WERI-Rb-1 (cell line): ENCODE measurements at regions not wholly inside any gene's neighbourhood (a gene's known extent, or its start where the extent isn't known, plus 50 kb on each side); places are given as distances from the start of the nearest gene placed in this dataset.

ENCODE experiments used
- DNase-seq: peaks from one replicate; pipeline ENCODE4 v3.0.0-alpha.2; 2020
- H3K27ac ChIP-seq: fragments of 250-450 bp; sonication (Bioruptor Pico); 2 replicates; pipeline ENCODE4 v1.5.1; 2020; ENCODE audit warnings: mild to moderate bottlenecking, moderate library complexity
- H3K27me3 ChIP-seq: fragments of 250-450 bp; sonication (Bioruptor Pico); 2 replicates; pipeline ENCODE4 v1.5.1; 2021; ENCODE audit warnings: mild to moderate bottlenecking, low read depth, moderate library complexity; ENCODE audit not compliant: insufficient read depth, severe bottlenecking
- H3K36me3 ChIP-seq: fragments of 250-450 bp; sonication (Bioruptor Pico); 2 replicates; pipeline ENCODE4 v1.5.1; 2020; ENCODE audit warnings: mild to moderate bottlenecking, moderate library complexity
- H3K4me3 ChIP-seq: 2 replicates; pipeline ENCODE4 v1.5.1; 2011; ENCODE audit warnings: low read depth, mild to moderate bottlenecking, control low read depth, low read length
- H3K9me3 ChIP-seq: fragments of 250-450 bp; sonication (Bioruptor Pico); 2 replicates; pipeline ENCODE4 v1.5.1; 2021; ENCODE audit warnings: mild to moderate bottlenecking, moderate library complexity; ENCODE audit not compliant: severe bottlenecking
- TF ChIP-seq, protein P1 (sequence below): IDR thresholded peaks from 2 replicates; pipeline ENCODE4 v1.5.1; 2011; ENCODE audit warnings: low read depth, mild to moderate bottlenecking, control low read depth, inconsistent platforms, low read length

DNA sequence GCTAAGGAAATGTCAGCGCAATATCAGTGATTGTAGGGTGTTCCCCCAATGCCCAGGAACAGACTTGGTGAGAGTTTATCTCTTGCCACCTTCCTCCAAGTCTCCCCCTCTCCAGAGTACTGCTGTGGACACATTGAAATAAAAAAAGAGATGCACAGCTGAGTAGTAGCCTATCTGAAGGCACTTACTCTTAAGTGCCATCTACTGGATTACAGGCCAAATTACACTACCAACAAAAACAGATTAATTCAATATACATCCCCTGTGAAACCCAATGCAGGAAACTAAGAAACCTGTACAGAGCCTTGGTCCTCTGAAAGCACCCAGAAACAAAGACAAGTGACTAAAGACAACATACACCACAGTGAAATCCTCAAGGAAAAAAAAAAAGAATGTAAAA lies 460.3 kb downstream of the ZIC3 start:
- Histone ChIP-seq H3K9me3 (no peaks in the 10 kb centered on the region), H3K36me3 (no peaks in the 10 kb centered on the region), H3K27ac (no peak overlapping the region), H3K27me3 (peaks cover 33% of the 10 kb centered on the region), H3K4me3 (no peak overlapping the region)
- TF ChIP-seq, protein P1, sequence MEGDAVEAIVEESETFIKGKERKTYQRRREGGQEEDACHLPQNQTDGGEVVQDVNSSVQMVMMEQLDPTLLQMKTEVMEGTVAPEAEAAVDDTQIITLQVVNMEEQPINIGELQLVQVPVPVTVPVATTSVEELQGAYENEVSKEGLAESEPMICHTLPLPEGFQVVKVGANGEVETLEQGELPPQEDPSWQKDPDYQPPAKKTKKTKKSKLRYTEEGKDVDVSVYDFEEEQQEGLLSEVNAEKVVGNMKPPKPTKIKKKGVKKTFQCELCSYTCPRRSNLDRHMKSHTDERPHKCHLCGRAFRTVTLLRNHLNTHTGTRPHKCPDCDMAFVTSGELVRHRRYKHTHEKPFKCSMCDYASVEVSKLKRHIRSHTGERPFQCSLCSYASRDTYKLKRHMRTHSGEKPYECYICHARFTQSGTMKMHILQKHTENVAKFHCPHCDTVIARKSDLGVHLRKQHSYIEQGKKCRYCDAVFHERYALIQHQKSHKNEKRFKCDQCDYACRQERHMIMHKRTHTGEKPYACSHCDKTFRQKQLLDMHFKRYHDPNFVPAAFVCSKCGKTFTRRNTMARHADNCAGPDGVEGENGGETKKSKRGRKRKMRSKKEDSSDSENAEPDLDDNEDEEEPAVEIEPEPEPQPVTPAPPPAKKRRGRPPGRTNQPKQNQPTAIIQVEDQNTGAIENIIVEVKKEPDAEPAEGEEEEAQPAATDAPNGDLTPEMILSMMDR = peak; percentile 49
- DNase-seq = no peak

DNA sequence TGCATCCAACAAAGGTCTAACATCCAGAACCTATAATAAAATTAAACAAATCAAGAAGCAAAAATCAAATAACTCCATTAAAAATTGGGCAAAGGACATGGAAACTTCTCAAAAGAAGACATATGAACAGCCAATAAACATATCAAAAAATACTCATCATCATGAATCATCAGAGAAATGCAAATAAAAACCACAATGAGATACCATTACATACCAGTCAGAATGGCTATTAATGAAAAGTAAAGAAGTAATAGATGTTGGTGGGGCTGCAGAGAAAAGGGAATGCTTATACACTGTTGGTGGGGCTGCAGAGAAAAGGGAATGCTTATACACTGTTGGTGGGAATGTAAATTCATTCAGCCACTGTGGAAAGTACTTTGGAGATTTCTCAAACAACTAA lies 465.8 kb downstream of the ZIC3 start:
- no peak for DNase-seq
- no peaks in the 10 kb centered on the region for H3K9me3 ChIP-seq
- no peak overlapping the region for H3K4me3 ChIP-seq
- TF ChIP-seq, protein P1 = no peak
- H3K27me3 ChIP-seq = peaks cover 25% of the 10 kb centered on the region
- no peaks in the 10 kb centered on the region for H3K36me3 ChIP-seq
- no peak overlapping the region for H3K27ac ChIP-seq

DNA sequence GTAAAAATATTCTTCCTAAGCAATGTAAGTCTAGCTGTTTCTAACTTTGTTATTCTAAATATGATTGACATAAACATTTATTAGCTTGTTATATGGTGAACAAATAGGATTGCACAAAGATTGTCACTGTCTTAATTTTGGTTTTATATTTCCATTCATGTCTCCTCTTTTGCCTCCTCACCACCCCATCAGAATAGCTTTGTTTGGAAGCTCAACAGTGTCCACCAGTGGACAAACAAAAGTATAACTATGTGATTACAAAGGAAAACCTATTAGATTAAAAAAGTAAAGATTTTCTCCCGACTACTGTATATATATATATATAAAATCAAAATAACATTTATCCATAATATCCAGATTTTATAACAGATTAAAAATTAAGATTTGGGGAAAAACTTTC lies 468.2 kb downstream of the ZIC3 start:
- DNase-seq = no peak
- Histone ChIP-seq H3K36me3 (no peaks in the 10 kb centered on the region), H3K9me3 (no peaks in the 10 kb centered on the region), H3K4me3 (no peak overlapping the region), H3K27me3 (peaks cover 16% of the 10 kb centered on the region), H3K27ac (no peak overlapping the region)
- TF ChIP-seq, protein P1 = no peak

DNA sequence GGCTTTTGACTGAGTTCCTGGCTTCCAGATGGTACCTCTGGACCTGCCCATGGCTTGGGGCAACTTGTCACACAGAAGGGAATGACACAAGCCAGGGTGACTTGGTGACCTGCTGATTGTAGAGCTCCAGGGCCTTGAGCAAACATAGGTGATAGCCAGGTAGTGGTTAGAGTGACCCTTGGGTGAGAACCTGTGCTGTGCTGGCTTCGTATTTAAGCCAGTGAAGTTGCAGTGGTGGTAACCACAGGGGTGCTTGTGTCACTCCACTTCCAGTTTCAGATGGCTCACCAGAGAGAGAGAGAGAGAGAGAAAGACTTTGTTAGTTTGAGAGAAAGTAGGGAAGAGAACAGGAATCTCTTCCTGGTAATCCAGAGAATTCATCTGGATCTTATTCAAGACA lies 471.6 kb downstream of the ZIC3 start:
- no peak for DNase-seq
- no peak overlapping the region for H3K27ac ChIP-seq
- no peaks in the 10 kb centered on the region for H3K36me3 ChIP-seq
- no peak overlapping the region for H3K4me3 ChIP-seq
- no peaks in the 10 kb centered on the region for H3K9me3 ChIP-seq
- H3K27me3 ChIP-seq = peaks cover 18% of the 10 kb centered on the region
- TF ChIP-seq, protein P1 = no peak

DNA sequence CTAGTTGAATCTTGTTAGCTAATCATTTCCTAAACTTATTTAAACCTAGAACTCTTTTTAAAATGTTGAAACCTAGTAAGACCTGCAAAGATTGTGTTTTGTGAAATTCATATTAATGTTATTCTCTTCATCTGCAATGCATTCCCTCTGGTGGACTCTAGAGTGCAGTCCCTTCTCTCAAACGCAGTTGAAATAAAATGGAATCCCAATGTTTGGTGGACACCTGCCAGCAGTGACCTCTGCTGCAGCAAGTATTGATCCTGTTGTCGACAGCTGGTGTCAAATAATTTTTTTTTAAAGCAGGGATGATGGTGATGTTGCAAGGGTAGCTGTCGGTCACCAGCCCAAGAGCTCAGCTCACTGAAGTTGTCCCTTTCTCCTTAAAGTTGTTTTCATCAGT lies 492.0 kb downstream of the ZIC3 start:
- H3K36me3 ChIP-seq = no peaks in the 10 kb centered on the region
- DNase-seq = no peak
- H3K27me3 ChIP-seq = peaks cover 22% of the 10 kb centered on the region
- no peaks in the 10 kb centered on the region for H3K9me3 ChIP-seq
- no peak overlapping the region for H3K27ac ChIP-seq
- H3K4me3 ChIP-seq = no peak overlapping the region
- TF ChIP-seq, protein P1 = no peak

DNA sequence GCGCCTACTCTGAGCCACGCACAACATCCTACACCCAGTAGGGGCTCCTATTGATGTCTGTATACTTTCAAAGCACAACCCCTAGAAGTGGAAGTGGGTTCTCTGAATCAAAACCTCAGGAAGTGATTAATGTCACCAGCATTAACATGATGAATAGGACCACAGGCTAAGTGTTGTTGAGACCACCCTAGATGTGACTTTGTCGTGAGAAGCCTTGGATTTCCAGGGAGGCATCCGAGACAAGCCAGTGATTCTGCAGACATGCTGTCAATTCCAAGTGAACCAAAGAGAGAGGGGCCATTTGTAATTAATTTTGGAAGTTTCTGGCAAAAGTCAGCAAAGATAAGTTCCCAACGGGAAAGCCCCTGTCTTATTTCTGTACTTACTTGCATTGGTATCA lies 493.0 kb downstream of the ZIC3 start:
- H3K9me3 ChIP-seq = no peaks in the 10 kb centered on the region
- H3K4me3 ChIP-seq = no peak overlapping the region
- no peak for DNase-seq
- no peak overlapping the region for H3K27ac ChIP-seq
- peaks cover 19% of the 10 kb centered on the region for H3K27me3 ChIP-seq
- no peaks in the 10 kb centered on the region for H3K36me3 ChIP-seq
- TF ChIP-seq, protein P1 = no peak
